GM12878 (cell line): ENCODE measurements at regions not wholly inside any gene's neighbourhood (a gene's known extent, or its start where the extent isn't known, plus 50 kb on each side); places are given as distances from the start of the nearest gene placed in this dataset.

ENCODE experiments used
- ATAC-seq: fragments of 200-7000 bp; cut with Tn5 transposase; 3 replicates; pipeline ENCODE4 v1.9.1; 2020; ENCODE audit warnings: mild to moderate bottlenecking, moderate library complexity
- BruUV-seq: library from RNA; stranded (reverse); fragments of 400-500 nt; replicated peaks from 2 replicates; lab custom pipeline; 2021; lab: Mats Ljungman, UMichigan
- CTCF ChIA-PET: fragments of 300-600 bp; sonication (Branson Sonifier 250); formaldehyde crosslinking; extraction: SDS; loops from one replicate; lab custom pipeline; 2021; ENCODE audit warnings: inconsistent platforms; lab: Yijun Ruan, JAX
- POLR2A ChIA-PET: fragments of 350-600 bp; formaldehyde crosslinking; extraction: SDS; loops from one replicate; lab custom pipeline; 2021; ENCODE audit warnings: inconsistent platforms; lab: Charles Lee
- RAD21 ChIA-PET: fragments of 300-600 bp; sonication (Branson Sonifier 250); formaldehyde crosslinking; loops from one replicate; lab custom pipeline; 2023; ENCODE audit warnings: antibody characterized with exemption; ENCODE audit not compliant: unreplicated experiment; lab: Charles Lee
- SMC1A ChIA-PET: fragments of 300-600 bp; sonication (Branson Sonifier 250); formaldehyde crosslinking; loops from one replicate; lab custom pipeline; 2023; ENCODE audit not compliant: unreplicated experiment, uncharacterized antibody; lab: Charles Lee
- DNase-seq: peaks from one replicate; pipeline ENCODE4 v3.0.0-alpha.2; 2011; ENCODE audit warnings: low read depth, low spot score
- FAIRE-seq: peaks from 3 replicates; lab custom pipeline; 2011; peaks lifted over from hg19 to GRCh38; lab: Jason Lieb, UNC
- H2AFZ ChIP-seq: 2 replicates; pipeline ENCODE4 v1.6.0; 2011; ENCODE audit warnings: low read depth, low read length, control low read depth; ENCODE audit not compliant: control insufficient read depth
- H3K27ac ChIP-seq: 2 replicates; pipeline ENCODE4 v1.5.1; 2011; ENCODE audit warnings: control low read depth; ENCODE audit not compliant: control insufficient read depth, insufficient read depth
- H3K27me3 ChIP-seq, 2 experiments: replicated peaks in 1 of 2; 2 replicates each; pipeline versions ENCODE4 v1.6.0 to v1.6.1; 2011; ENCODE audit warnings: low read length in 1 of 2; ENCODE audit not compliant: control insufficient read depth in 2 of 2, insufficient read depth in 2 of 2
- H3K36me3 ChIP-seq, 2 experiments: 2 replicates each; pipeline ENCODE4 v1.5.1; 2011; ENCODE audit warnings: low read length in 1 of 2; ENCODE audit not compliant: control insufficient read depth in 2 of 2, insufficient read depth in 2 of 2
- H3K4me1 ChIP-seq: 2 replicates; pipeline ENCODE4 v1.6.1; 2011; ENCODE audit warnings: mild to moderate bottlenecking, low read length, moderate library complexity, mixed read lengths; ENCODE audit not compliant: control insufficient read depth, insufficient read depth
- H3K4me2 ChIP-seq: 2 replicates; pipeline ENCODE4 v1.6.0; 2011; ENCODE audit warnings: control low read depth; ENCODE audit not compliant: control insufficient read depth, insufficient read depth
- H3K4me3 ChIP-seq: fragments of 200-600 bp; sonication (generic); 2 replicates; pipeline ENCODE4 v1.5.1; 2016
- H3K79me2 ChIP-seq: 2 replicates; pipeline ENCODE4 v1.6.0; 2011; ENCODE audit warnings: low read length; ENCODE audit not compliant: control insufficient read depth, insufficient read depth
- H3K9ac ChIP-seq: 2 replicates; pipeline ENCODE4 v1.8.0; 2011; ENCODE audit warnings: low read length, control low read depth, mixed read lengths; ENCODE audit not compliant: control insufficient read depth, insufficient read depth
- H3K9me3 ChIP-seq: replicated peaks from 3 replicates; pipeline ENCODE4 v1.5.1; 2011; ENCODE audit warnings: mild to moderate bottlenecking, low read length; ENCODE audit not compliant: control insufficient read depth, insufficient read depth
- H4K20me1 ChIP-seq: 2 replicates; pipeline ENCODE4 v1.6.0; 2011; ENCODE audit not compliant: control insufficient read depth, insufficient read depth
- BHLHE40 ChIP-seq, 2 experiments: fragments of 450-650 bp in 1 of 2; IDR thresholded peaks; 2 replicates each; pipeline ENCODE4 v1.6.1; 2011 to 2017; ENCODE audit warnings: low read depth in 2 of 2, borderline replicate concordance in 1 of 2, improper control_type of control experiment in 1 of 2, low read length in 1 of 2, mild to moderate bottlenecking in 1 of 2
- CUX1 ChIP-seq: IDR thresholded peaks from 2 replicates; pipeline ENCODE4 v1.6.1; 2012; ENCODE audit warnings: improper control_type of control experiment, low read depth, low read length; ENCODE audit not compliant: insufficient replicate concordance
- E2F8 ChIP-seq: fragments of 450-650 bp; IDR thresholded peaks from 2 replicates; pipeline ENCODE4 v1.6.1; 2018; ENCODE audit warnings: mild to moderate bottlenecking, low read depth, moderate library complexity; ENCODE audit not compliant: partially characterized antibody
- EZH2 ChIP-seq: IDR thresholded peaks from 2 replicates; pipeline ENCODE4 v1.6.1; 2012; ENCODE audit warnings: low read depth, mild to moderate bottlenecking, control low read depth, inconsistent platforms, low read length, borderline replicate concordance; ENCODE audit not compliant: control insufficient read depth
- IKZF2 ChIP-seq, 2 experiments: fragments of 450-650 bp; IDR thresholded peaks; 2 replicates each; pipeline ENCODE4 v1.6.1; 2017; ENCODE audit warnings: mild to moderate bottlenecking in 2 of 2, moderate library complexity in 2 of 2
- IRF3 ChIP-seq: fragments of 450-650 bp; IDR thresholded peaks from 2 replicates; pipeline ENCODE4 v1.6.1; 2014; ENCODE audit warnings: mild to moderate bottlenecking
- NKRF ChIP-seq: fragments of 450-650 bp; conservative IDR thresholded peaks from 2 replicates; pipeline ENCODE4 v1.6.1; 2017; ENCODE audit warnings: mild to moderate bottlenecking, moderate library complexity
- POU2F2 ChIP-seq: IDR thresholded peaks from 3 replicates; pipeline ENCODE4 v1.6.1; 2011; ENCODE audit warnings: low read depth, mild to moderate bottlenecking, low read length, borderline replicate concordance
- SIN3A ChIP-seq: IDR thresholded peaks from 2 replicates; pipeline ENCODE4 v1.6.1; 2012; ENCODE audit warnings: low read depth, low read length, improper control_type of control experiment
- SMAD5 ChIP-seq: IDR thresholded peaks from 2 replicates; pipeline ENCODE4 v1.6.1; 2016; ENCODE audit warnings: antibody characterized with exemption, low read depth
- SREBF1 ChIP-seq: IDR thresholded peaks from 2 replicates; pipeline ENCODE4 v1.6.1; 2012; ENCODE audit warnings: mild to moderate bottlenecking, low read length
- TCF7 ChIP-seq: IDR thresholded peaks from 2 replicates; pipeline ENCODE4 v1.6.1; 2014; ENCODE audit warnings: antibody characterized with exemption, borderline replicate concordance
- ZNF24 ChIP-seq: fragments of 450-650 bp; IDR thresholded peaks from 2 replicates; pipeline ENCODE4 v1.6.1; 2017; ENCODE audit warnings: antibody characterized with exemption, mild to moderate bottlenecking
- in situ Hi-C: fragments of 300-500 bp; cut with MboI; formaldehyde crosslinking; loops from 9 replicates; pipeline ENCODE4 v1.14.3; 2018; ENCODE audit warnings: mixed read lengths
- intact Hi-C: fragments of 100-400 bp; cut with micrococcal nuclease; formaldehyde crosslinking; loops from one replicate; pipeline ENCODE4 v1.14.2; 2022; ENCODE audit not compliant: unreplicated experiment

- POLR2A ChIA-PET, result no interaction called here
- Histone ChIP-seq H4K20me1 (no peaks in the 10 kb centered on the region), H3K79me2 (no peaks in the 10 kb centered on the region), H3K9ac (no peak overlapping the region), H3K4me2 (no peak overlapping the region), H3K4me1 (no peaks in the 10 kb centered on the region), H3K4me3 (no peak overlapping the region), H2AFZ (no peak overlapping the region), H3K9me3 (no peaks in the 10 kb centered on the region), H3K27me3 (no peaks in the 10 kb centered on the region), H3K27ac (no peak overlapping the region), H3K36me3 (no peaks in the 10 kb centered on the region)
- intact Hi-C loops (no loop called here), in situ Hi-C loops (no loop called here)
- FAIRE-seq (no peak), DNase-seq (no peak), ATAC-seq (no peak)
- CTCF ChIA-PET, result interaction anchor here (0.6 kb wide), 1 partner anchor 1400 kb away, joined by 3 read pairs; no protein-coding TSS in a partner anchor
- RAD21 ChIA-PET, result no interaction called here
- SMC1A ChIA-PET, result no interaction called here
- BruUV-seq, result no TSS peak
- TF ChIP-seq SMAD5, result no peak
- no peak for TF ChIP-seq SIN3A
- TF ChIP-seq SREBF1, result no peak
- no peak for TF ChIP-seq TCF7
- no peak for TF ChIP-seq E2F8
- no peak for TF ChIP-seq EZH2
- TF ChIP-seq POU2F2, result no peak
- no peak for TF ChIP-seq NKRF
- no peak for TF ChIP-seq IRF3
- no peak for TF ChIP-seq BHLHE40 (IDR thresholded peaks at IDR 0.05; ENCODE audit: borderline replicate concordance in 1 of 2, low read depth in 2 of 2, low read length in 1 of 2)
- TF ChIP-seq IKZF2 (IDR thresholded peaks at IDR 0.05), result no peak
- no peak for TF ChIP-seq ZNF24
- no peak for TF ChIP-seq CUX1
Observed at GRCh38 chr6:139710556-139710955, 336.1 kb upstream of the CITED2 start.
